ENCODE measurements at regions not wholly inside any gene's neighbourhood (a gene's known extent, or its start where the extent isn't known, plus 50 kb on each side); places are given as distances from the start of the nearest gene placed in this dataset.

GRCh38 chr2:155372969-155373368 is 674.5 kb downstream of the KCNJ3 start:
- DNase-seq = no peak

DNA sequence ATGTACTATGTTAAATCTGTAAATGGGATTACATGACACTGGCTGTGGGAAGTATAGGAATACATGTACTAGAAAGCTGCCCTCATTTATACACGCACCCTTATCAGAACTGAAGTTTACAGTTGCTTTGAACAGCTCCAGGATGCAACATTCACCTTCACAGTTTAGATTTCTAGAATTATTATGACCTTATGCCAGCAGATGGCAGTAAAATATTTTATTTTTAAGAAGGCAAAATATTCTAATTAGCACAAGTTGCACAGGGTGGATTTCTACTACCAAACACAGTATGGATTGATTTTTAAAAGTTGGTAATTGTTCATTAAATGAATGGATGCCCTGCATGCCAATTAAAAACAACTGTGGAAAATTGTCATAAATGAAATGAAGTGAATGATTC is 670.4 kb downstream of the KCNJ3 start:
- no peak for DNase-seq

- DNase-seq = no peak
These were observed 666.3 kb downstream of the KCNJ3 start for GRCh38 chr2:155364766-155365165.

GRCh38 chr2:155363349-155363888 is 664.9 kb downstream of the KCNJ3 start:
- no peak for DNase-seq

- no peak for DNase-seq
These were observed 658.7 kb downstream of the KCNJ3 start for GRCh38 chr2:155357172-155357571.

GRCh38 chr2:155356250-155356649 is 657.8 kb downstream of the KCNJ3 start:
- DNase-seq = no peak

DNA sequence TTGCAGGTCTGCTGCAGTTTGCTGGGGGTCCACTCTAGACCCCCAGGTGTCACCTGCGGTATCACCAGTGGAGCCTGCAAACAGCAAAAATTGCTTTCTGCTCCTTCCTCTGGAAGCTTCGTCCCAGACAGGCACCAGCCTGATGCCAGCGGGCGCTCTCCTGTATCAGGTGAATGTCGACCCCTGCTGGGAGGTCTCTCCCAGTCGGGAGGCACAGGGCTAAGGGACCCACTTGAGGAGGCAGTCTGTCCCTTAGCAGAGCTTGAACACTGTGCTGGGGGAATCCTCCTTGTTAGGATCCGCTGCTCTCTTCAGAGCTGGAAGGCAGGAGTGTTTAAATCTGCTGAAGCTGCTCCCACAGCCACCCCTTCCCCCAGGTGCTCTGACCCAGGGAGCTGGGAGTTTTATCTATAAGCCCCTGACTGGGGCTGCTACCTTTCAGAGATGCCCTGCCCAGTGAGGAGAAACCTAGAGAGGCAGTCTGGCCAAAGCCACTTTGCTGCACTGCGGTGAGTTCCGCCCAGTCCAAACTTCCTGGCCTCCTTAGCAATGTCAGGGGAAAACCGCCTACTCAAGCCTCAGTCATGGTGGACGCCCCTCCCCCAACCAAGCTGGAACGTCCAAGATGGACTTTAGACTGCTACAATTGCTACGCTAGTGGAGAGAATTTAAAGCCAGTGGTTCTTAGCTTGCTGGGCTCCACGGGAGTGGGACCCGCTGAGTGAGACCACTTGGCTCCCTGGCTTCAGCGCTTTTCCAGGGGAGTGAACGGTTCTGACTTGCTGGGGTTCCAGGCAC is 652.5 kb downstream of the KCNJ3 start:
- no peak for DNase-seq

GRCh38 chr2:155332016-155332415 is 633.5 kb downstream of the KCNJ3 start:
- DNase-seq = no peak

DNA sequence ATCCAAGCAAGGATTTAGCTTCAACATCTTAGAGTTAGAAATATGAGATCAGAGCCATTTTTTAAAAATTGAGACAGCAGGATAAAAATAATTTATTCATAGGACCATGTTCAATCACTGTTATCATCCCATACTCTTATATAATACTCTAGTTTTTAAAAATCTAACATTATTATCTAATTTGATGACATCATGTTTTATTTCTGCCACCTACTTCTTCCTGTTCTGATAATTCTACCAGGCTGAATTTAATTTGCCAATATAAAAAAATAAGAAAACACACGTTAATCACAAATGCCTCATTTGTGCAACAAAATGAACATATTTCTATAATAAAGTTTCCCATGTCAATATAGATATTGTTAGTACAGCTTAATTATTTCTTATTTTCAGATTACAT is 621.7 kb downstream of the KCNJ3 start:
- no peak for DNase-seq

GRCh38 chr2:155318710-155319109 is 620.2 kb downstream of the KCNJ3 start:
- no peak for DNase-seq

DNA sequence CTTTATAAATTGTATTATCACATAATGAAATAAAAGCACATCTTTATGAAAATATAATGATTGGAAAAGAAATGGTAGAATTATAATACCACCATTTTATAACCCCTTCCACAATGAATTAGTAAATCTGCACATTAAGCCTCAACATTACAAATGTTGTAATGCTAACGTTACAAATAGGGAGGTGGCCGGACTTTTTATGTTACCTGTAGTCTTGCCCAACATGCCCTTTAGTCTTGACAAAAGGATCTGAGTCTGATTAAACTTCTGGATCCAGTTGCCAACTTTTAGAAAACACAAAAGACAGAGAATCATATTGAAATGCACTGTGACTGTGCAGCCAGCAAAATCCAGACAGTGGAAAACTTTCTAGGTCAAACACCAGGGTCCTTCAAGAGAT is 617.3 kb downstream of the KCNJ3 start:
- DNase-seq = no peak

DNA sequence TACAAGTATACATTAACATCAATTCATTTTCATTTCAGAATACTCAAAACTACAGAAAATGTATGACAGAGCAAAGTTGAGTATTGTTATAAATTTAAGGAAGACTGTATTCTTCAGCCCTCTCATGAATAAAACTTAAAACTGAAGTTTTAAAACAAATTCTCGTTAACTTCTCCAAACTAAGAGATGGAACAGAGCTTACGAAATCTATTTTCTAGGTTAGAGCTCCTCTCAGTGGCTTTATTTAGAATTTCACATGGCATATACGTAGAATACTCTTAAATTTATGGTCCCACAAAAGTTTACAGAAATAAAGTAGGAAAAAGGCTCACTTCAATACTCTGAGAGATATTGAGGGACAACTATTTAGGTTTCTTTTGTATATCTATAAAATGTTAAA is 612.1 kb downstream of the KCNJ3 start:
- DNase-seq = no peak

GRCh38 chr2:155309483-155309882 is 611.0 kb downstream of the KCNJ3 start:
- DNase-seq = no peak

DNA sequence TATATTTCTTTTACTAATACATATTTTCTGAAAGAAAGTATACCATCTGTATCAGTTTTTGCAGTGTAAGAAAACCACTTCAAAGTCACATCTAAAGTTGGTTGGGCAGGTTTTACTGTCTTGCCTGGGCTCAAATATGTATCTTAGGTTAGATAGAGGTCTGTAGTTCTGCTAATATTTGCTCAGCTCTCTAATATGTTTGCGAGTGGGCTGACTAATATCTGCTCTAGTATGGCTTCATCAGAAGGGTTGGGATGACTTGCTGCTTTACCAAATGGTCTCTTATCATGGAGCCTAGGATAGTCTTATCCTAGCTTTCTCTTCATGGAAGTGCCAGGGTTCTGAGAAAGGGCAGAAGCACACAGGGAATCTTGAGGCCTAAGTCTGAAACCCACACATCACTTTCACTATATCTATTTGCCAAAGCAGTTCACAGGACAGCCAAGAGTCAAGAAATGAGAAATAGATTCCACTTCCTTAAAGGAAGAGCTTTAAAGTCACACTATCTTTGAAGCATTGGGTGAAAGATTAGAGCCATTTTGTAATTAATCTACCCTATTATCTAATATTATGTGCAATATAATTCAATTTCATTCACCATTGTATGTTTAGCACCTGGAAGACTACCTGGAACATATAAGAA is 610.0 kb downstream of the KCNJ3 start:
- no peak for DNase-seq

DNA sequence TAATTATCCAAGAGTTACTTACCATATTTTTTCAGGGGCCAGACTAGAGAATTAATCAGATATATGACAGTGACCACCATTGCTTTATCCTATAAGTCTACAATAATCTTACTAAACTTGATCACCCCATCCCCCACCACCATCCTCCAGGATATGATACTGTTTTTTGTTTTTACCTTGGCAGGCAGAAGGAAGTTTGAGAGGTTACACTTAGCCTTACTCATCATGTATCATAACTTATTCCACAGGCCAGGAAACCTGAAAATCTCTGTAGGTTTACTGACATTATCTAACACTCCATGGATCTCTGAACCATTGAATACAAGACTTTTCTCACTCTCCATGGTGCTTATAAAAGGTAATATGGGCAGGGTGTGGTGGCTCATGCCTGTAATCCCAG is 602.7 kb downstream of the KCNJ3 start:
- no peak for DNase-seq

- no peak for DNase-seq
These were observed 599.5 kb downstream of the KCNJ3 start for GRCh38 chr2:155298001-155298400.

GRCh38 chr2:155294358-155294757 is 595.9 kb downstream of the KCNJ3 start:
- no peak for DNase-seq

- DNase-seq = no peak
These were observed 583.4 kb downstream of the KCNJ3 start for GRCh38 chr2:155281907-155282306.

DNA sequence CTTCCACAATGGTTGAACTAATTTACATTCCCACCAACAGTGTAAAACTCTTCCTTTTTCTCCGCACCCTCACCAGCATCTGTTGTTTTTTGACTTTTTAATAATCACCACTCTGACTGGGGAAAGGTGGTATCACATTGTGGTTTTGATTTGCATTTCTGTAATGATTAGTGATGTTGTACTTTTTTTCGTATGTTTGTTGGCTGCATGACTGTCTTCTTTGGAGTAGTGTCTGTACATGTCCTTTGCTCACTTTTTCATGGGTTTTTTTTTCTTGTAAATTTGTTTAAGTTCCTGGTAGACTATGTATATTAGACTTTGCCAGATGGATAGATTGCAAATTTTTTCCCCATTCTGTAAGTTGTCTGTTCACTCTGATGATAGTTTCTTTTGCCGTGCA is 574.8 kb downstream of the KCNJ3 start:
- DNase-seq = no peak

- no peak for DNase-seq
These were observed 568.1 kb downstream of the KCNJ3 start for GRCh38 chr2:155266583-155266982.

GRCh38 chr2:155266109-155266508 is 567.6 kb downstream of the KCNJ3 start:
- DNase-seq = no peak

DNA sequence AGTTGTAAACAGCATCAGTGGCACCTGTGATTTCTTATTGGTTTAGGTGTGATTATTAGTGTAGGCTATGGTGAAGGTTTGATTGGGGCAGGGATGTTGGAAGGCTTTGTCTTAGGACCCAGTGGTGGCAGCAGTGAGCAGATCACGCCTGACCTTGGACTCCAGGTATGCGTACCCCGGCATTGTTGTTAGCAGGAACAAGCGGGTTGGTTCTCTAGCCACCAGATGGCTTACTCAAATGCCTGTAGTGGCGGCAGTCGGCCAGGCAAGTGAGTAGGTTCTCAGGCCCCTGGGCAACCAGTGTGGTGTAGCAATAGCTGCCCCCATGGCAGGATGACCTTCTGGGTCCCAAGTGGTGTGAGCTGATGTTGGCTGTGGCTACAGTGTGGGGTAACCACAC is 558.3 kb downstream of the KCNJ3 start:
- DNase-seq = no peak

- DNase-seq = no peak
These were observed 552.3 kb downstream of the KCNJ3 start for GRCh38 chr2:155250800-155251199.

GRCh38 chr2:155240176-155240575 is 541.7 kb downstream of the KCNJ3 start:
- no peak for DNase-seq

GRCh38 chr2:155235710-155236109 is 537.2 kb downstream of the KCNJ3 start:
- DNase-seq = no peak
